OCI-LY3 (cell line): ENCODE measurements at regions not wholly inside any gene's neighbourhood (a gene's known extent, or its start where the extent isn't known, plus 50 kb on each side); places are given as distances from the start of the nearest gene placed in this dataset.
"Not testable (repeated sequence)": the region's sequence is repeated elsewhere in the genome, so short reads cannot be mapped to it uniquely, and the experiment has no call there.

ENCODE experiments used
- H2AFZ ChIP-seq: fragments of 200-600, 300-600 bp; shearing (Covaris generic); 2 replicates; pipeline ENCODE4 v1.6.0; 2014; ENCODE audit warnings: antibody characterized with exemption, low read depth, low read length
- H3K27ac ChIP-seq: fragments of 200-600, 300-600 bp; sonication (generic); 2 replicates; pipeline ENCODE4 v1.5.1; 2014; ENCODE audit warnings: mild to moderate bottlenecking, low read length, moderate library complexity, mixed read lengths
- H3K27me3 ChIP-seq: fragments of 200-600, 300-600 bp; sonication (generic); 2 replicates; pipeline ENCODE4 v1.6.1; 2014; ENCODE audit warnings: low read depth, low read length, mixed read lengths
- H3K36me3 ChIP-seq: fragments of 200-600, 300-600 bp; sonication (generic); replicated peaks from 2 replicates; pipeline ENCODE3; 2014; ENCODE audit warnings: low read depth, low read length, mixed read lengths
- H3K4me1 ChIP-seq: fragments of 300-600, 200-600 bp; sonication (generic); 2 replicates; pipeline ENCODE4 v1.6.1; 2014; ENCODE audit warnings: low read length, mixed read lengths
- H3K4me2 ChIP-seq: fragments of 200-600, 300-600 bp; sonication (generic); 2 replicates; pipeline ENCODE4 v1.6.1; 2014; ENCODE audit warnings: low read length, mixed read lengths
- H3K4me3 ChIP-seq: fragments of 300-600, 200-600 bp; sonication (generic); 2 replicates; pipeline ENCODE4 v1.5.1; 2014; ENCODE audit warnings: antibody characterized with exemption, mild to moderate bottlenecking, low read length, moderate library complexity
- H3K79me2 ChIP-seq: fragments of 300-600, 200-600 bp; shearing (Covaris generic); 2 replicates; pipeline ENCODE4 v1.6.1; 2014; ENCODE audit warnings: mild to moderate bottlenecking, low read length, mixed read lengths
- H3K9ac ChIP-seq: fragments of 300-600, 200-600 bp; shearing (Covaris generic); 2 replicates; pipeline ENCODE4 v1.6.0; 2014; ENCODE audit warnings: mild to moderate bottlenecking, low read length, moderate library complexity
- H3K9me3 ChIP-seq: fragments of 200-600, 300-600 bp; shearing (Covaris generic); 2 replicates; pipeline ENCODE4 v1.6.1; 2014; ENCODE audit warnings: low read length, mixed read lengths; ENCODE audit not compliant: insufficient read depth
- H4K20me1 ChIP-seq: fragments of 200-600, 300-600 bp; sonication (generic); 2 replicates; pipeline ENCODE4 v1.6.1; 2016; ENCODE audit warnings: low read length, mixed read lengths; ENCODE audit not compliant: insufficient read depth
- EZH2phosphoT487 ChIP-seq: fragments of 200-600 bp; shearing (Covaris generic); IDR thresholded peaks from 2 replicates; pipeline ENCODE4 v1.6.1; 2018; ENCODE audit warnings: antibody characterized with exemption, mixed run types, low read depth
- TF ChIP-seq, protein P1 (sequence below): fragments of 200-600, 300-600 bp; sonication (generic); IDR thresholded peaks from 2 replicates; pipeline ENCODE4 v1.5.1; 2014; ENCODE audit warnings: antibody characterized with exemption, low read length, low read depth

DNA sequence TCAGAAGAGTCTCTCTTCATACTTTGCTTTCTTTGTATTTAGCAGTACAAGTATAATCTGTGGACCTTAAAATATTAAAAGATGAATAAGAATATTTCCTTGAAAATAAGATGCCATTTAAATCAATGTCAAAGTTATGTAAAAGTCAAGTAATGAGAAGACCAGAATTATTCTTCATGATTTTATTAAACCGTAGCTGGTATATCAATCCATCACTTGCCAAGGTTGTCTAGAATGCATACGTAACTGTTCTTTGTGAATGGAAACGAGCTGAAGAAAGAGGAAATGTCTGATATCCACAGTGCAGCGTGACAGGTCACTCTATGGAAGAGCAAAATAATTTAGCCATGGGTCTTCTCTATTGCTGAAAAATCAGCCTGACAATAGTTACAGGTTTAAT is 488.7 kb upstream of the CCNG1 start:
- H4K20me1 ChIP-seq: no peaks in the 10 kb centered on the region
- H3K27me3 ChIP-seq: no peaks in the 10 kb centered on the region
- TF ChIP-seq, protein P1, sequence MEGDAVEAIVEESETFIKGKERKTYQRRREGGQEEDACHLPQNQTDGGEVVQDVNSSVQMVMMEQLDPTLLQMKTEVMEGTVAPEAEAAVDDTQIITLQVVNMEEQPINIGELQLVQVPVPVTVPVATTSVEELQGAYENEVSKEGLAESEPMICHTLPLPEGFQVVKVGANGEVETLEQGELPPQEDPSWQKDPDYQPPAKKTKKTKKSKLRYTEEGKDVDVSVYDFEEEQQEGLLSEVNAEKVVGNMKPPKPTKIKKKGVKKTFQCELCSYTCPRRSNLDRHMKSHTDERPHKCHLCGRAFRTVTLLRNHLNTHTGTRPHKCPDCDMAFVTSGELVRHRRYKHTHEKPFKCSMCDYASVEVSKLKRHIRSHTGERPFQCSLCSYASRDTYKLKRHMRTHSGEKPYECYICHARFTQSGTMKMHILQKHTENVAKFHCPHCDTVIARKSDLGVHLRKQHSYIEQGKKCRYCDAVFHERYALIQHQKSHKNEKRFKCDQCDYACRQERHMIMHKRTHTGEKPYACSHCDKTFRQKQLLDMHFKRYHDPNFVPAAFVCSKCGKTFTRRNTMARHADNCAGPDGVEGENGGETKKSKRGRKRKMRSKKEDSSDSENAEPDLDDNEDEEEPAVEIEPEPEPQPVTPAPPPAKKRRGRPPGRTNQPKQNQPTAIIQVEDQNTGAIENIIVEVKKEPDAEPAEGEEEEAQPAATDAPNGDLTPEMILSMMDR: no peak
- TF ChIP-seq EZH2phosphoT487: no peak
- no peak overlapping the region for H3K9ac ChIP-seq
- no peak overlapping the region for H2AFZ ChIP-seq
- H3K4me1 ChIP-seq: no peaks in the 10 kb centered on the region
- no peak overlapping the region for H3K4me3 ChIP-seq
- H3K9me3 ChIP-seq: no peaks in the 10 kb centered on the region
- no peaks in the 10 kb centered on the region for H3K79me2 ChIP-seq
- no peak overlapping the region for H3K27ac ChIP-seq
- H3K36me3 ChIP-seq: no peaks in the 10 kb centered on the region
- no peak overlapping the region for H3K4me2 ChIP-seq

DNA sequence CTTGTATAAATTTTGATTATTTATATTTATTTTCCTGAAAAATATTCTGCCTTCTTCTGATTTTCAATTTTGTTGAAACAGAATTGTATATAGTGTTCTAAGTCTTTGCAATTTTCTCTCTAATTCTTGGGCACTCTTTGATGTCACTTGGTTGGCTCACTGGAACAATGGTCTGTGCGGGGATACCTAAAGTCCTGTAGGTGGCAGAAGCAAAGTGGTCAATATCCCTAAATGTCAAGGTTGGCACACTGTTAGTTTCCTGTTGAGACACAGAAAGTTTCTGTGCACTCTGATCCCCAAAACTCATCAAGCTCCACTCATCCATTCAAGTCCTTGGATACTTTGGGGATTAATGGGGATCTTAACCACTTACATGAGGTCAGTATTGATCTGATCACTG is 480.8 kb upstream of the CCNG1 start:
- no peaks in the 10 kb centered on the region for H4K20me1 ChIP-seq
- TF ChIP-seq, protein P1: no peak
- no peak for TF ChIP-seq EZH2phosphoT487
- H3K79me2 ChIP-seq: no peaks in the 10 kb centered on the region
- no peak overlapping the region for H2AFZ ChIP-seq
- H3K9ac ChIP-seq: no peak overlapping the region
- H3K36me3 ChIP-seq: no peaks in the 10 kb centered on the region
- no peaks in the 10 kb centered on the region for H3K4me1 ChIP-seq
- H3K4me2 ChIP-seq: no peak overlapping the region
- no peak overlapping the region for H3K27ac ChIP-seq
- H3K9me3 ChIP-seq: no peaks in the 10 kb centered on the region
- no peaks in the 10 kb centered on the region for H3K27me3 ChIP-seq
- no peak overlapping the region for H3K4me3 ChIP-seq

DNA sequence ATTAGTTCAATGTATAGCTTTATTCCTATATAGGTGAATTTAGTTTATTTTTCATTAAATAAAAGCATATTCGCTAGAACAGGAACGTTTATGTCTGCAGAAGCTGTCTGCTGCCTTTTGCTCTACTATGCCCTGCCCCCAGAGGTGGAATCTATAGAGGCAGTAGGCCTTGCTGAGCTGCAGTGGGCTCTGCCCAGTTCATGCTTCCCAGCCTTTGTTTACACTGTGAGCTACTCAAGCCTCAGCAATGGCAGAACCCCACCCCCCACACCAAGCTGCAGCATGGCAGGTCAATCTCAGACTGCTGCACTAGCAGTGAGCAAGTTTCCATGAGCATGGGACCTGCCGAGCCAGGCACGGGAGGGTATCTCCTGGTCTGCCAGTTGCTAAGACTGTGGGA is 473.3 kb upstream of the CCNG1 start:
- H2AFZ ChIP-seq, H3K4me1 ChIP-seq, H3K9me3 ChIP-seq, H4K20me1 ChIP-seq, H3K79me2 ChIP-seq, H3K36me3 ChIP-seq, H3K27me3 ChIP-seq, H3K4me3 ChIP-seq, H3K27ac ChIP-seq, H3K4me2 ChIP-seq, H3K9ac ChIP-seq: not testable (repeated sequence)

DNA sequence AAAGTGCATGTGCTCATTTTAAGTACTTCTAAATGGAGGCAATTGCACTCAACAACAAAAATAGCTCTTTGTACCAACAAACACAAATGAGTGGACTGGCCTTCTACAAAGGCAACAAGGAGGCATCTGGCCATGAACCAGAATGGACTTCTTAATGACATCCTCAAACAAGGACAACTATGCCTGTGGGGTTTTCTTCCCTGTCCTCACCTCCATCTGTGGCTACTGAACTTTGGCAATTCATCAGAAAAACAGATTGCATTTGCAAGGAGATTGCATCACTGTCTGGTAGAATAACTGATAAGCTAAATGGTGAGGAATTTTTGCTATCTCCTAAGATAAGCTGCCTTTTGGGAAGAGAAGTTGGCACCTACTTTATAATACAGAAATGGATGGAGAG is 447.3 kb upstream of the CCNG1 start:
- Histone ChIP-seq H3K27me3 (no peaks in the 10 kb centered on the region), H3K4me1 (no peaks in the 10 kb centered on the region), H3K27ac (no peak overlapping the region), H3K79me2 (no peaks in the 10 kb centered on the region), H3K36me3 (no peaks in the 10 kb centered on the region), H3K9me3 (no peaks in the 10 kb centered on the region), H3K9ac (no peak overlapping the region), H2AFZ (no peak overlapping the region), H4K20me1 (no peaks in the 10 kb centered on the region), H3K4me2 (no peak overlapping the region), H3K4me3 (no peak overlapping the region)
- TF ChIP-seq, protein P1: no peak
- TF ChIP-seq EZH2phosphoT487: no peak
